ENCODE measurements at regions not wholly inside any gene's neighbourhood (a gene's known extent, or its start where the extent isn't known, plus 50 kb on each side); places are given as distances from the start of the nearest gene placed in this dataset.

DNA sequence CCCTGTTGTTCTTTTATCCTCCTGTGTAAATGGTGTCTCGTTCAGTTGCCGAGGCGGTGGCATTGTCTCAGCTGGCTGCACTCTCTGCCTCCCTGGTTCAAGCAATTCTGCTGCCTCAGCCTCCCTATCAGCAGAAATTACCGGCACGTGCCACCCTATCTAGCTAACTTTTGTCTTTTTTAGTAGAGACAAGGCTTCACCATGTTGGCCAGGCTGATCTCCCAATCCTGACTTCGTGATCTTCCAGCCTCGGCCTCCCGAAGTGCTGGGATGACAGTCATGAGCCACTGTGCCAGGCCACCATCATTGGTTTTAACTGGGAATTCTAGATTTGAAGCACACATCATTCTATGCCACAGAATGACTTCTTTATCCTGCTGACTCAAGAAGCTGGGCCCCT, 175.3 kb upstream of the ALG10B start:
- no peak for DNase-seq

DNA sequence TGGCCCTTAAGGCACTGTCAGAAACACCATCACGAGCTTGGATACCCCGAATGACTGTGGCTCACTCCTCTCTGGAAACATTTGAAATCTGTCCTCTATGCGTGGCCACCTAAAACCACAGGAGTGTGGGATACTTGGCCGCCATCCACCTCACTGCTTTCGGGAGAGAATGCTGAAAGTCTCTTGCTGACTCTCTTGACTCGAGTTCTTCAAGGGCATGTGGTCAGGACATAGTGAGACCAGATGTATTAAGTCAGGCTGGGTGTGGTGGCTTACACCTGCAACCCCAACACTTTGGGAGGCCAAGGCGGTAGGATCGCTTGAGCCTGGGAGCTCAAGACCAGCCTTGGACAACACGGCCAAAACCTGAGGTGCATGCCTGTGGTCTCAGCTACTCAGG, 174.7 kb upstream of the ALG10B start:
- DNase-seq, result no peak

DNA sequence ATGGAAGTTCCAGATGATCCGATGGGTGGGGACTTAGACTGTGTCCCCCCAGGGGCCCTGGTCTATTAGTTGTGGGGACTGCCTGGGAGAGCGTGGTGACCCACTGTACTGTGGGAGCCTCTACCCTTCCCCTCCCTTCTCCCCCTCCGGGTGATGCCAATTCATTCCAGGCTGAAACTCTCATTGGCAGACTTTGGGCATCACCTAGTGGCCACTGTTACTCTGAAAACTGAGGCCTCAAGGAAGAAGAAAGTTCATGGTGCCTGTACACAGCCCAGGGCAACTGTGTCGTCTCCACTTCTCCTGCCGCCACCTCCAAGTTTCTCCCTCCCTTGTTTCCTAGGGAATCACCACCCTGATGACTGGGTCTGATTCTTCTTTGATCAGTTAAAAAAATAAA, 173.6 kb upstream of the ALG10B start:
- no peak for DNase-seq

DNA sequence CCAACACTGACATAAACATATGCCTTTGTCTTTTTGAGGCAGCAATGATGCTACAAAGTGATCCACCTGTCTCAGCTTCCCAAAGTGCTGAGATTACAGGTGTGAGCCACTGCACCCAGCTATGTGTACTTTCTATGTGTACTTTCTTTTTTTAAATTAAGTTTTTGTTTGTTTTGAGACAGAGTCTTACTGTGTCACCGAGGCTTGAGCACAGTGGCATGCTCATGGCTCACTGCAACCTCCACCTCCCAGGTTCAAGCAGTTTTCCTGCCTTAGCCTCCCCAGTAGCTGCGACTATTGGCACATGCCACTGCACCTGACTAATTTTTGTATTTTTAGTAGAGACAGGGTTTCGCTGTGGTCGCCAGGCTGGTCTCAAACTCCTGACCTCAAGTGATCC, 172.5 kb upstream of the ALG10B start:
- no peak for DNase-seq

GRCh38 chr12:38144601-38145436, 171.8 kb upstream of the ALG10B start:
- DNase-seq, result peak; percentile 93

GRCh38 chr12:38149395-38150073, 167.0 kb upstream of the ALG10B start:
- DNase-seq, result peak; percentile 97

GRCh38 chr12:38151991-38152700, 164.4 kb upstream of the ALG10B start:
- DNase-seq, result no peak

DNA sequence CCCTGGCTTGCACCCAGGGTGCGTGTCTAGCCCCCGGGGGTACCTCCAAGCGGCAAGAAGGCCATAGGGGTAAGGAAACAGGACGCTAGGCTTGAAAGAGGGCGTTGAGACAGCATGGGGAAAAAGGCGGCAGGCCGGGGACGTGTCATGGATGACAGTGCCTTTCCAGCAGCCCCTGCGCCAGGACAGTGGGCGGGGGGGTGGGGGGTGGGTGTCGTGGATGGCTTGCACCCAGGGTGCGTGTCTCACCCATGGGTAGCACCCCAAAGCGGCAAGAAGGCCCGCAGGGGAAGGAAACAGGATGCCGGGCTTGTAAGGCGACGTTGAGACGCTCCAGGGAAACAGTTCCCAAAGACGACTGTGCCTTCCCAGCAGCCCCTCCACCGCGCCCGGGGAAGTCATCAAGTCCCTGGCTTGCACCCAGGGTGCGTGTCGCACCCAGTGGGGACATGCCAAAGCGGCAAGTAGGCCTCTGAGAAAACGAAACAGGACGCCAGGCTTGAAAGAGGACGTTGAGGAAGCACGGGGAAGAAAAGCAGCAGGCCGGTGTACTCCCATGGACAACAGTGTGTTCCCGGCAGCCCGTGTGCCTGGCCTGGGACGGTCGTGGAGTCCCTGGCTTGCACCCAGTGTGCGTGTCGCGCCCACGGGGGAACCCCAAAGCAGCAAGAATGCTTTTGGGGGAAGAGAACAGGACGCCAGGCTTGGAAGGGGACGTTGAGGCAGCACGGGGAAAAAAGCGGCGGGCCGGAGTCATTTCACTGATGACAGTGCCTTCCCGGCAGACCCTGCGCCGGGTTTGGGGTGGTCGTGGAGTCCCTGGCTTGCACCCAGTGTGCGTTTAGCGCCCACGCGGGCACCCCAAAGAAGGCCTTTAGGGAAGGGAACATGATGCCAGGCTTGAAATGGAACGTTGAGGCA, 163.5 kb upstream of the ALG10B start:
- DNase-seq, result no peak

- no peak for DNase-seq
These were observed 162.9 kb upstream of the ALG10B start for GRCh38 chr12:38153737-38154061.

- no peak for DNase-seq
These were observed 162.2 kb upstream of the ALG10B start for GRCh38 chr12:38154096-38155019.

GRCh38 chr12:38155020-38155395, 161.6 kb upstream of the ALG10B start:
- no peak for DNase-seq

GRCh38 chr12:38155526-38156496, 160.8 kb upstream of the ALG10B start:
- no peak for DNase-seq

GRCh38 chr12:38156497-38157245, 159.9 kb upstream of the ALG10B start:
- DNase-seq, result no peak

- DNase-seq, result no peak
These were observed 159.2 kb upstream of the ALG10B start for GRCh38 chr12:38157274-38157932.

- DNase-seq, result no peak
These were observed 158.6 kb upstream of the ALG10B start for GRCh38 chr12:38157933-38158401.

- no peak for DNase-seq
These were observed 158.0 kb upstream of the ALG10B start for GRCh38 chr12:38158428-38159091.

GRCh38 chr12:38159092-38159551, 157.5 kb upstream of the ALG10B start:
- no peak for DNase-seq

DNA sequence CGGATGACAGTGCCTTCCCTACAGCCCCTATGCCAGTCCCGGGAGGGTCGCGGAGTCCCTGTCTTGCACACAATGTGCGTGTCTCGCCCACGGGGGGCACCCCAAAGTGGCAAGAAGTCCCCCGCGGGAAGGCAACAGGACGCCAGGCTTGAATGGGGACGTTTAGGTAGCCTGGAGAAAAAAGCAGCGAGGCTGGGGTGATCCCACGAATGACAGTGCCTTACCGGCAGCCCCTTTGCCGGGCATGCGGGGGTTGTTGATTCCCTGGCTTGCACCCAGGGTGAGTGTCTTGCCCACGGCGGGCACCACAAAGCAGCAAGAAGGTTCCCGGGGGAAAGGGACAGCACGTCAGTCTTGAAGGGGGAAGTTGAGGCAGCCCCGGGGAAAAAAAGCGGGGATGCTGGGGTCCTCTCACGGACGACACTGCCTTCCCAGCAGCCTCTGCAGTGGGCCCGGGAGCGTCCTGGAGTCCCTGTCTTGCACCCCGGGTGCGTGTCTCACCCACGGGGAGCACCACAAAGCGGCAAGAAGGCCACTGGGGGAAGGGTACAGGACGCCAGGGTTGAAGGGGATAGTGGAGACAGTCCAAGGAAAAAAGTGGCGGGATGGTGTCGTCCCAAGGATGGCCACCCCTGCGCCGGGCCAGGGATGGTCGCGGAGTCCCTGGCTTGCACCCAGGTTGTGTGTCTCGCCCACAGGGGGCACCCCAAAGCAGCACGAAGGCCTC, 156.8 kb upstream of the ALG10B start:
- no peak for DNase-seq

All from kidney glomerular epithelial cell (primary cell).